ELR (cell line): ENCODE measurements at regions not wholly inside any gene's neighbourhood (a gene's known extent, or its start where the extent isn't known, plus 50 kb on each side); places are given as distances from the start of the nearest gene placed in this dataset.

Experiments used
- DNase-seq: peaks from one replicate; pipeline ENCODE4 v3.0.0-alpha.2; 2015; ENCODE audit warnings: low read depth

GRCh38 chr2:153101187-153101586, 377.4 kb downstream of the RPRM start:
- no peak for DNase-seq

DNA sequence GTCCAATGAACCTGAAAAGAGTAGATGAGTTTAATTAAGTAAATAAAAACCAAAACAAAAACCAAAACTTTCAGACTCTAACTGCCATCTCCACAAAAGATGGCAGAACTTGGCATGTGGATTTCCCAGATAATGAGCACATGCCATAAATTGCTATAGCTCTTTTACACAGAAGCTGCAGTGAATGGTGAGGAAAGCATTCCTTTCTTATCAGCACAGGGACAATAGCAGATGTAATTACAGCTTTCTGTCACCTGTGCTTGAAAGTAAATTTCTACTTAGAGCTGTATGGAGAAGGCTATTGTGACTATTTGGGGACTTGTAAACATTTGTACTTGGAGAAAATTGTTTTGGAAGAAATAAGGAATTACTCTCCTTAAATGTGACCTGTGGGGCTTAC, 378.4 kb downstream of the RPRM start:
- DNase-seq, result no peak

DNA sequence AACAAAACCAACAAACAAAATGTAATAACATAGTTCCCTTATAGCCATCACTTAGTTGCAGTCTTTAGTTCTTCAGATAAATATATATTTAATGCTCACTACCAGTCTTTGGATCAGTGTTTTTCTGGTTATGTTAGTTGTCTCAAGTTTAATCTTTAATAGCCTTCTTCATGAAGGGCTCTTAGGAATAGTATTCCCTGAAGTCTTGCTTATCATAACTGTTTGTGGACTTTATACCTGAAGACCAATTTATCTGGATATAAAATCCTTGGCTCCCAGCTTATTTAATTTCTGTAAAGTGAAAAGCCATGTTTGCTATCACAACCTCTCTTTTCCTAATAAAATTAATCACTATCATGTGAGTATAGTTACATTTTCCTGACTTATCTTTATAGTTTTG, 379.7 kb downstream of the ARL6IP6 start:
- DNase-seq, result no peak

DNA sequence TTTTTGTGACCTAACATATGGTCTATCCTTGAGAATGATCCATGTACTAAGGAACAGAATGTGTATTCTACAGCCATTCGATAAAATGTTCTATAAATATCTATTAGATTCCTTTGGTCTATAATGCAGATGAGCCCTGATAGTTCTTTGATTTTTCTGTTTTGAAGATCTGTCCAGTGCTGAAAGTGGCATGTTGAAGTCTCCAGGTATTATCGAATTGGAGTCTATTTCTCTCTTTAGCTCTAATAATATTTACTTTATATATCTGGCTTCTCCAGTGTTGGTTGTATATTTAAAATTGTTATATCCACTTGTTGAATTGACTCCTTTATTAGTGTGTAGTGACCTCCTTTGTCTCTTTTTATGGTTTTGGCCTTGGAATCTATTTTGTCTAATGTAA, 377.9 kb downstream of the ARL6IP6 start:
- no peak for DNase-seq

DNA sequence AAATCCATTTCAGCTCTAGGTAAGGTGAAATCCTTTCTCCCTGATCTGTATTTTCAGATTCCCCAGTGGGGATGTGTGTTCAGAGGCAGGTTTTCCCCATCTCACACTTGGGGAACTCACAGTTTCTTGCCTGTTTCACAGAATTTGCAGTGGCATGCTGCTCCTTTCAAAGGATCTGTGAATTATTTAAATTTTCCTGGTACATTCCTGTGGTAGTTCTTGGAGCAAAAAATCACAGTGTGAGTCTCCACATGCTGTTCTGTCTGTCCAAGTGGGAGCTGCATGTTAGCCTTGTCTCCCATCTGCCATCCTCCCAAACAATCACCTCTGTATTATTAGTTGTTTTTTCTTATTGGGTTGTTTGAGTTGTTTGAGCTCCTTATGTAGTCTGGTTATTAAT, 372.9 kb downstream of the ARL6IP6 start:
- DNase-seq, result no peak

DNA sequence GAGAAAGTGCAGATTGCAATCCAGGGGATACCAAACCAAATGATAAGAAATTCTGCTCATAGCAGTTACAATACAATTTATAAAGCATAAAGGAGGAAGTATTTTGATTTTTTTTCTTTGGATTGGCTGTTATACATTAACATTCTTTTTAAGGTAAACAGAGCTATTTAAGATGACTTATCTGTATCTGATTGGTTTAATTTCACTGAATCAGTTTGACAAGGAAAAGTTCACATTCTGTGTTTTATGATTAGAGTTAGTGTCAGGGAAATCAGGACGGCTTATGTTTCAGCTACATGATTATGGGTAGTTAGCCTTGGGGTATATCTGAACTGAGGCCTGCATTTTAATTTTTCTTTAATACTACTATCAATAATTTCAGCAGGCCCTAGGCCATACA, 360.9 kb downstream of the ARL6IP6 start:
- no peak for DNase-seq

GRCh38 chr2:153077311-153077710, 358.9 kb downstream of the ARL6IP6 start:
- DNase-seq, result peak; percentile 5

DNA sequence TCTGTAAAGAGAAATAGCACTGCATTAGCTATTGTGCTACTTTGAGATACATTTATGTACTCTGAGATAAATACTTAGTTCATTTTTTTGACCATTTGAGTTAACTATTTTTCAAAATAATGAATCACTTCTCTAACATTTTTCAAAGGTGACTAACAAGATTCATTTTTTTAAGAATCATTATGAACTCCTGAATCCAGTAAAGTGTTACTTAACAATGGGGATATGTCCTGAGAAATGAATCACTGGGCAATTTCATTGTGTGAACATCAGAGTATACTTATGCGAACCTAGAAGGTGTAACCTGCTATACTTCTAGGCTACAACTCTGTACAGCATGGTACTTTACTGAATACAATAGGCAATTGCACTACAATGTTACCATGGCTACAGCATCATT, 355.8 kb downstream of the ARL6IP6 start:
- peak; percentile 24 for DNase-seq

DNA sequence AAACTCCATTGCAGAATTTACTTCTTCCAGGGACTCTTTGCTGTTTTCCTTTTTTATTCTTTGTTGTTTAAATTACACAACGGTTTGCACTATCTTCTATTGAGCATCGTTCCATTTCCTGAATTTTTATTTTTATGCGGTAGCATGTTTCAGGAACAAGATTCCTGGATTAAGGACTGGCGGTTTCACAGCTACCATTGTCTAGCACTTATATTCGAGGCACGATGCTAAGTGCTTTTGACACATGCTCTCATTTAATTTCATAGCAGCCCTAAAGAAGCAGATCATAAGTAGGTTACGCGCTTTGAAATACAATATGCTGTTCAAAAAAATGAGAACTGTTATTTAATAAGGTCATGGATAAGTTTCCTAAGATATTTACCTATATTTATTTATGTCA, 354.4 kb downstream of the ARL6IP6 start:
- no peak for DNase-seq

DNA sequence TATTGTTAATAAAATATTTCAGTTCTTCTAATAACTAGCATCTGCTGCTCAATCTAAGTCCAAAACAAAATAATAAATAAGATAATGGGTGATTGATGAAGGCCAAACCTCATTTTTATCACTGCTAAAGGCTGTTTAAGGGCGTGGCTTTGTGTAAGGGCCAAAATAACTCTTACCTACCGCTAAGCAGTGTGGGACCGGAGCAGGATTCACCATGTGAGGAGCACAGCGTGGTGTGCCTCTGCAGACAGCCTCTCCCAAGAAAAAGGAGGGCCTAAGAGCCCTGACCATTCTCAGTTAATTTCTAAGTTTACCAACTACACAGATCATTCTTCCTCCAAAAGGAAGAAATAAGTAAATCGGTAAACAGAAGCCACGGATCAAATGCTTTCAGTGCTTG, 353.7 kb downstream of the ARL6IP6 start:
- no peak for DNase-seq

- no peak for DNase-seq
Observed at GRCh38 chr2:153071090-153071489, 352.7 kb downstream of the ARL6IP6 start.

- no peak for DNase-seq
Observed at GRCh38 chr2:153068915-153069314, 350.5 kb downstream of the ARL6IP6 start.

GRCh38 chr2:153068052-153068451, 349.6 kb downstream of the ARL6IP6 start:
- no peak for DNase-seq

DNA sequence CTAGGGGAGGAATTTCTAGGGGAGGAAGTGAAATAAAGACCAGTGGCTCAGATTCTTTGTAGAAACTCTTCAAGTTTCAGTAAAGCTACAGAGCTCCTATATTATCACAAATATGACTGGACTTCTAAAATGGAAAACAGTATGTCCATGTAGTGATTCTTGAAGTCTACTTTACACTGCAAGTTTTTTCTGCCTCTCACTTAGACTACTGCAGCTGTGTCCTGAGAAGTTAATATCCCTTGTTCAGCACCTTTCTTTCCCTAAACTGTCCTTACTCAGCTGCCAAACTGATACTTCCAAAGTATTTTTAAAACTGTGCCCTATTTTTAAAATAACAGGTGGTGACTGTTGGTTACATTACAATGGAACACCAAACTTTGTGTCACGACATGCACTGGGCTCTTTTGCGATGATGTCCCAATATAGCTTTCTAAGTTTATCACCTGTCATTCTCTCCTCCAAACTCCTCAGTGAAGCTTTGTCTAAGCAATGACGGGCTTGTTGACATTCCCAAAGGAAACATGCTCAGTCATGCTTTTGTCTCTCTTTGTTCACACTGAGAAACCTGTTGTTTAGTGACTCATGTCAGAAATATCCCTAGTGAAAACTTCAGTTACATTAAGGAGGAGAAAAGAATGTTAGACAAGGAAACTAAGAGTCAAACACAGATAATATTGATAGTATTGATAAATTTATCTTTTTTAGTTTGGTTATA, 341.1 kb downstream of the ARL6IP6 start:
- peak; percentile 68 for DNase-seq

DNA sequence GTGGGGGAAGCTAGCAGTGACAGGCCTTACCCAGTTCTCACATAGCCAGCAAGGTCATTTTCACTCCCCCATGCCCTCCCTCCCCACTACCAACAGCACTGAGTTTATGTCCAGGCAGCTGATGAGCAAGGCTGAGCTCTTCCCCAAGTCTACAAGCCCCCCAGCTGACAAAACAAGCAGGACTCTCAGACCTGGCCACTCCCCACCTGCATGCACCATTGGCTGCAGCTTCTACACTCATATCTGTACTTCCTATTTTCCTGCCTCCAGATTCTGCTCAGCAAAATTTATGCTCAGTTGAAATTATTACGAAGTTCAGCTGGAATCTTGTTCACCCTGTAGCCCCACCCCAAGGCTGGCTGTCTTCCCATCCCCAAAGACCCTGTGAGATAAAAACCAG, 339.3 kb downstream of the ARL6IP6 start:
- DNase-seq, result no peak

- no peak for DNase-seq
Observed at GRCh38 chr2:153055182-153055581, 336.8 kb downstream of the ARL6IP6 start.

GRCh38 chr2:153052807-153053559, 334.6 kb downstream of the ARL6IP6 start:
- no peak for DNase-seq

DNA sequence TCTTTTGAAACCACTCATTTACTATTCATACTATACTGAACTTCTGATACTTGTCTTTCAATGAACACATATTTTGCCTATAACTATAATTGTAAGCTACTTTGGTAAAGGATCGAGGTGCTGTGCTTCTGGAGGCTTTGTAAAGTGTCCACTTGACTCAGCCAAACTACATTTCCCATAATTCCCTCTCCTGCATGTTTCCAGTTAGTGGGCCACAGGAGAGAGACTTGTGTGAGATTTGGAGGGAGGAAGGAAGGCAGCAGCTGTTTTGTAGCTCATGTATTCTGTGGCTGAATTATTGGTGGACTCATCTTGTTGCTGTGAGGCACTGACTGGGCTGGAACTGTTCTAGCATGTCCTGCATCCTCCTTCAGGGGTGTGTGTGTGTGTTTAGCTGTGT, 328.8 kb downstream of the ARL6IP6 start:
- no peak for DNase-seq

- peak; percentile 2 for DNase-seq
Observed at GRCh38 chr2:153043385-153043784, 325.0 kb downstream of the ARL6IP6 start.

DNA sequence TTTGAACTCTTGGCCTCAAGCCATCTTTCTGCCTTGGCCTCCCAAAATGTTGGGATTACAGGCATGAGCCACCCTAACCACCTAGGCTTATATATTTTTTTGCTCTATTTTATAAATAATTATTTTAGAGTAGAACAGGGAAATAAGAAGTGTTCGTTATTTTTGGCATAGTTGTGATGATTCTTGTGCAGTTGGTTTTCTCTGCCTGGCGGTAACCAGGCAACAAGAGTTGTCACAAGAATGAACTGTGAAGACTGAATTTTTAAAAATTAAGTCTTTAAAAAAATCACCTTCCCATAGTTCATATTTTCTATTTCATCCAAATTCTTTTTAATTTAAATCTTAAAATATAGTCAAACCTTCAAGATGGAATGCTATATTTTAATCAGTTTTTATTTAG, 310.2 kb downstream of the ARL6IP6 start:
- DNase-seq, result no peak

- no peak for DNase-seq
Observed at GRCh38 chr2:153027533-153027932, 309.1 kb downstream of the ARL6IP6 start.

- no peak for DNase-seq
Observed at GRCh38 chr2:153020201-153020600, 301.8 kb downstream of the ARL6IP6 start.

- DNase-seq, result no peak
Observed at GRCh38 chr2:153005071-153005730, 286.8 kb downstream of the ARL6IP6 start.
